ENCODE measurements at regions not wholly inside any gene's neighbourhood (a gene's known extent, or its start where the extent isn't known, plus 50 kb on each side); places are given as distances from the start of the nearest gene placed in this dataset.

- no peaks in the 10 kb centered on the region for H3K4me1 ChIP-seq
- TF ChIP-seq CTCF (IDR thresholded peaks at IDR 0.05) (no peak), POLR2A (IDR thresholded peaks at IDR 0.05) (no peak)
- H3K36me3 ChIP-seq = no peaks in the 10 kb centered on the region
- H3K9me3 ChIP-seq = no peaks in the 10 kb centered on the region
- no peak overlapping the region for H3K27ac ChIP-seq
- H3K4me3 ChIP-seq = no peak overlapping the region
- no peak for DNase-seq
- no peaks in the 10 kb centered on the region for H3K27me3 ChIP-seq
Measured at GRCh38 chr5:118009741-118010297, 978.5 kb downstream of the DTWD2 start.

- no peak overlapping the region for H3K27ac ChIP-seq
- no peaks in the 10 kb centered on the region for H3K4me1 ChIP-seq
- H3K27me3 ChIP-seq = no peaks in the 10 kb centered on the region
- no peak overlapping the region for H3K4me3 ChIP-seq
- no peak for DNase-seq
- no peaks in the 10 kb centered on the region for H3K9me3 ChIP-seq
- TF ChIP-seq CTCF (IDR thresholded peaks at IDR 0.05) (no peak), POLR2A (IDR thresholded peaks at IDR 0.05) (no peak)
- no peaks in the 10 kb centered on the region for H3K36me3 ChIP-seq
Measured at GRCh38 chr5:118008779-118009178, 979.6 kb downstream of the DTWD2 start.

- Histone ChIP-seq H3K4me1 (no peaks in the 10 kb centered on the region), H3K27ac (no peak overlapping the region), H3K27me3 (no peaks in the 10 kb centered on the region), H3K4me3 (no peak overlapping the region), H3K9me3 (no peaks in the 10 kb centered on the region), H3K36me3 (no peaks in the 10 kb centered on the region)
- no peak for TF ChIP-seq POLR2A (IDR thresholded peaks at IDR 0.05)
- TF ChIP-seq CTCF (IDR thresholded peaks at IDR 0.05) = no peak
- DNase-seq = no peak
Measured at GRCh38 chr5:118007262-118007661, 981.1 kb downstream of the DTWD2 start.

- Histone ChIP-seq H3K27me3 (no peaks in the 10 kb centered on the region), H3K27ac (no peak overlapping the region), H3K9me3 (no peaks in the 10 kb centered on the region), H3K36me3 (no peaks in the 10 kb centered on the region), H3K4me3 (no peak overlapping the region), H3K4me1 (no peaks in the 10 kb centered on the region)
- no peak for TF ChIP-seq CTCF (IDR thresholded peaks at IDR 0.05)
- TF ChIP-seq POLR2A (IDR thresholded peaks at IDR 0.05) = no peak
- no peak for DNase-seq
Measured at GRCh38 chr5:118006219-118006618, 982.1 kb downstream of the DTWD2 start.

GRCh38 chr5:117999939-118000549 lies 988.3 kb downstream of the DTWD2 start:
- Histone ChIP-seq H3K27me3 (no peaks in the 10 kb centered on the region), H3K9me3 (no peaks in the 10 kb centered on the region), H3K27ac (no peak overlapping the region), H3K4me3 (no peak overlapping the region), H3K4me1 (no peaks in the 10 kb centered on the region), H3K36me3 (no peaks in the 10 kb centered on the region)
- no peak for DNase-seq
- TF ChIP-seq POLR2A (IDR thresholded peaks at IDR 0.05) = no peak
- no peak for TF ChIP-seq CTCF (IDR thresholded peaks at IDR 0.05)

Measured in Peyer's patch (tissue), 4 donors.